HG02884 (cell line): ENCODE measurements at regions not wholly inside any gene's neighbourhood (a gene's known extent, or its start where the extent isn't known, plus 50 kb on each side); places are given as distances from the start of the nearest gene placed in this dataset.

ENCODE experiments used
- ATAC-seq: cut with Tn5 transposase; IDR thresholded peaks from one replicate; pipeline ENCODE4 v1.9.1; 2021; ENCODE audit warnings: mild to moderate bottlenecking, moderate library complexity; ENCODE audit not compliant: unreplicated experiment

- ATAC-seq = no peak
Observed at GRCh38 chr5:77948476-77948875, 172.3 kb upstream of the TBCA start.

GRCh38 chr5:77947041-77947428, 170.9 kb upstream of the TBCA start:
- no peak for ATAC-seq

- ATAC-seq = no peak
Observed at GRCh38 chr5:77946381-77947040, 170.4 kb upstream of the TBCA start.

GRCh38 chr5:77945874-77946273, 169.7 kb upstream of the TBCA start:
- ATAC-seq = no peak

- ATAC-seq = no peak
Observed at GRCh38 chr5:77944757-77945340, 168.7 kb upstream of the TBCA start.

- no peak for ATAC-seq
Observed at GRCh38 chr5:77943851-77944250, 167.7 kb upstream of the TBCA start.

GRCh38 chr5:77942578-77943239, 166.6 kb upstream of the TBCA start:
- ATAC-seq = no peak

- peak; percentile 76 for ATAC-seq
Observed at GRCh38 chr5:77937015-77937908, 161.1 kb upstream of the TBCA start.

GRCh38 chr5:77936365-77936693, 160.2 kb upstream of the TBCA start:
- no peak for ATAC-seq

- no peak for ATAC-seq
Observed at GRCh38 chr5:77935506-77936364, 159.6 kb upstream of the TBCA start.

GRCh38 chr5:77928776-77929300, 152.7 kb upstream of the TBCA start:
- ATAC-seq = no peak

- ATAC-seq = no peak
Observed at GRCh38 chr5:77926337-77926736, 150.2 kb upstream of the TBCA start.

GRCh38 chr5:77925503-77925902, 149.4 kb upstream of the TBCA start:
- no peak for ATAC-seq

- ATAC-seq = no peak
Observed at GRCh38 chr5:77924081-77924480, 147.9 kb upstream of the TBCA start.

GRCh38 chr5:77923666-77924065, 147.5 kb upstream of the TBCA start:
- no peak for ATAC-seq

- no peak for ATAC-seq
Observed at GRCh38 chr5:77921094-77921768, 145.1 kb upstream of the TBCA start.

- no peak for ATAC-seq
Observed at GRCh38 chr5:77920359-77921058, 144.4 kb upstream of the TBCA start.

- ATAC-seq = no peak
Observed at GRCh38 chr5:77915346-77915745, 139.2 kb upstream of the TBCA start.

GRCh38 chr5:77912721-77913120, 136.6 kb upstream of the TBCA start:
- ATAC-seq = no peak
